DOHH2 (cell line): ENCODE measurements at regions not wholly inside any gene's neighbourhood (a gene's known extent, or its start where the extent isn't known, plus 50 kb on each side); places are given as distances from the start of the nearest gene placed in this dataset.

Source experiments
- EZH2phosphoT487 ChIP-seq: fragments of 200-600 bp; sonication (generic); IDR thresholded peaks from 2 replicates; pipeline ENCODE4 v1.6.1; 2017; ENCODE audit warnings: borderline replicate concordance, mild to moderate bottlenecking, antibody characterized with exemption, low read length, moderate library complexity, mixed read lengths
- TF ChIP-seq, protein P1 (sequence below): fragments of 200-600 bp; sonication (generic); IDR thresholded peaks from one replicate; pipeline ENCODE4 v1.5.1; 2014; ENCODE audit warnings: antibody characterized with exemption, mild to moderate bottlenecking, low read depth, low read length; ENCODE audit not compliant: poor library complexity, severe bottlenecking

DNA sequence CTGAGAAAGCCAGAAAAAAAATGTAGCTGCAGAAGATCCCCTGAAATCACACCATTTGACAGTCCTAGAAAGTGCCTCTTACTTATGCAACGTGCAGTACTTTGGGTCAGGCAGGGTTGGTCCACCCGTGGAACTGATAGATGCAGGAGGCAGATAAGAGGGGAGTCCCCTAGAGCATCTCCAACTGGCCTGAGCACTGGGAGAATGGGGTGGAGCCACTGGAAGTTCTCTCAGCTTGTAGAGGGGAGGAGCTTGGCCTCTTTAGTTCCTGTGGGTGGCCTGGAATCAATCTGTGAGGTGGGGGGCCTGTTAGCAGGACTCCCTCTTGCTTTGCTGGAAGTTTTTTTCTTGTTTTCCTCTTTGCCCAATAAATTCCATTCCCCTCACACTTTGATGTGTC lies 335.7 kb upstream of the NCAM2 start:
- TF ChIP-seq, protein P1, sequence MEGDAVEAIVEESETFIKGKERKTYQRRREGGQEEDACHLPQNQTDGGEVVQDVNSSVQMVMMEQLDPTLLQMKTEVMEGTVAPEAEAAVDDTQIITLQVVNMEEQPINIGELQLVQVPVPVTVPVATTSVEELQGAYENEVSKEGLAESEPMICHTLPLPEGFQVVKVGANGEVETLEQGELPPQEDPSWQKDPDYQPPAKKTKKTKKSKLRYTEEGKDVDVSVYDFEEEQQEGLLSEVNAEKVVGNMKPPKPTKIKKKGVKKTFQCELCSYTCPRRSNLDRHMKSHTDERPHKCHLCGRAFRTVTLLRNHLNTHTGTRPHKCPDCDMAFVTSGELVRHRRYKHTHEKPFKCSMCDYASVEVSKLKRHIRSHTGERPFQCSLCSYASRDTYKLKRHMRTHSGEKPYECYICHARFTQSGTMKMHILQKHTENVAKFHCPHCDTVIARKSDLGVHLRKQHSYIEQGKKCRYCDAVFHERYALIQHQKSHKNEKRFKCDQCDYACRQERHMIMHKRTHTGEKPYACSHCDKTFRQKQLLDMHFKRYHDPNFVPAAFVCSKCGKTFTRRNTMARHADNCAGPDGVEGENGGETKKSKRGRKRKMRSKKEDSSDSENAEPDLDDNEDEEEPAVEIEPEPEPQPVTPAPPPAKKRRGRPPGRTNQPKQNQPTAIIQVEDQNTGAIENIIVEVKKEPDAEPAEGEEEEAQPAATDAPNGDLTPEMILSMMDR, result no peak
- TF ChIP-seq EZH2phosphoT487, result no peak
